PFSK-1 (cell line): ENCODE measurements at regions not wholly inside any gene's neighbourhood (a gene's known extent, or its start where the extent isn't known, plus 50 kb on each side); places are given as distances from the start of the nearest gene placed in this dataset.

Experiments used
- FOXP2 ChIP-seq: optimal IDR thresholded peaks from 2 replicates; pipeline ENCODE3; 2011; ENCODE audit warnings: borderline replicate concordance, control low read depth, inconsistent platforms; ENCODE audit not compliant: insufficient read depth; ENCODE audit errors: extremely low read length, extremely low read depth
- POLR2AphosphoS5 ChIP-seq: IDR thresholded peaks from 2 replicates; pipeline ENCODE4 v1.6.1; 2012; ENCODE audit warnings: low read depth, mild to moderate bottlenecking, control low read depth, low read length, moderate library complexity
- REST ChIP-seq, 2 experiments: IDR thresholded peaks; 2 replicates each; pipeline versions ENCODE4 v1.6.1 to v1.8.0; 2011 to 2012; ENCODE audit warnings: low read depth in 2 of 2, low read length in 2 of 2, control low read depth in 1 of 2, inconsistent platforms in 1 of 2, mild to moderate bottlenecking in 1 of 2, moderate library complexity in 1 of 2; ENCODE audit not compliant: insufficient read depth in 1 of 2
- SIN3A ChIP-seq: IDR thresholded peaks from 2 replicates; pipeline ENCODE4 v1.6.1; 2012; ENCODE audit warnings: mild to moderate bottlenecking, low read length, moderate library complexity, borderline replicate concordance; ENCODE audit not compliant: insufficient read depth
- TAF1 ChIP-seq: IDR thresholded peaks from 2 replicates; pipeline ENCODE4 v1.6.1; 2012; ENCODE audit warnings: low read length, control low read depth, borderline replicate concordance; ENCODE audit not compliant: insufficient read depth

- TF ChIP-seq FOXP2: no peak
- TF ChIP-seq REST (IDR thresholded peaks at IDR 0.05; ENCODE audit: insufficient read depth in 1 of 2, low read depth in 2 of 2, low read length in 2 of 2): no peak
- TF ChIP-seq SIN3A: no peak
- peak; percentile 83 for TF ChIP-seq POLR2AphosphoS5
- TF ChIP-seq TAF1: no peak
Observed at GRCh38 chr6:165962366-165962765, 205.3 kb downstream of the TBXT start.

- TF ChIP-seq FOXP2: no peak
- TF ChIP-seq POLR2AphosphoS5: peak; percentile 57; the same call in 1 of the 2 replicates
Observed at GRCh38 chr6:165961233-165961632, 206.4 kb downstream of the TBXT start.

- 0 out of 2 replicates have a peak, but pooled peaks have one; percentile 21 for TF ChIP-seq POLR2AphosphoS5
- no peak for TF ChIP-seq FOXP2
- TF ChIP-seq REST (IDR thresholded peaks at IDR 0.05; ENCODE audit: insufficient read depth in 1 of 2, low read depth in 2 of 2, low read length in 2 of 2): no peak
- TF ChIP-seq SIN3A: no peak
- TF ChIP-seq TAF1: no peak
Observed at GRCh38 chr6:165960695-165961094, 207.0 kb downstream of the TBXT start.

GRCh38 chr6:165959627-165960026 lies 208.0 kb downstream of the TBXT start:
- no peak for TF ChIP-seq FOXP2
- no peak for TF ChIP-seq SIN3A
- peak; percentile 67; the same call in 1 of the 2 replicates for TF ChIP-seq POLR2AphosphoS5
- TF ChIP-seq REST (IDR thresholded peaks at IDR 0.05; ENCODE audit: insufficient read depth in 1 of 2, low read depth in 2 of 2, low read length in 2 of 2): no peak

GRCh38 chr6:165956874-165957273 lies 210.8 kb downstream of the TBXT start:
- TF ChIP-seq TAF1: no peak
- TF ChIP-seq SIN3A: no peak
- no peak for TF ChIP-seq FOXP2
- TF ChIP-seq REST (IDR thresholded peaks at IDR 0.05; ENCODE audit: insufficient read depth in 1 of 2, low read depth in 2 of 2, low read length in 2 of 2): no peak
- no peak; the same call in 1 of the 2 replicates for TF ChIP-seq POLR2AphosphoS5

GRCh38 chr6:165952514-165952913 lies 215.1 kb downstream of the TBXT start:
- TF ChIP-seq SIN3A (no peak), TAF1 (no peak), FOXP2 (no peak), REST (IDR thresholded peaks at IDR 0.05; ENCODE audit: insufficient read depth in 1 of 2, low read depth in 2 of 2, low read length in 2 of 2) (no peak), POLR2AphosphoS5 (no peak; the same call in 1 of the 2 replicates)
